ENCODE measurements at regions not wholly inside any gene's neighbourhood (a gene's known extent, or its start where the extent isn't known, plus 50 kb on each side); places are given as distances from the start of the nearest gene placed in this dataset.

DNA sequence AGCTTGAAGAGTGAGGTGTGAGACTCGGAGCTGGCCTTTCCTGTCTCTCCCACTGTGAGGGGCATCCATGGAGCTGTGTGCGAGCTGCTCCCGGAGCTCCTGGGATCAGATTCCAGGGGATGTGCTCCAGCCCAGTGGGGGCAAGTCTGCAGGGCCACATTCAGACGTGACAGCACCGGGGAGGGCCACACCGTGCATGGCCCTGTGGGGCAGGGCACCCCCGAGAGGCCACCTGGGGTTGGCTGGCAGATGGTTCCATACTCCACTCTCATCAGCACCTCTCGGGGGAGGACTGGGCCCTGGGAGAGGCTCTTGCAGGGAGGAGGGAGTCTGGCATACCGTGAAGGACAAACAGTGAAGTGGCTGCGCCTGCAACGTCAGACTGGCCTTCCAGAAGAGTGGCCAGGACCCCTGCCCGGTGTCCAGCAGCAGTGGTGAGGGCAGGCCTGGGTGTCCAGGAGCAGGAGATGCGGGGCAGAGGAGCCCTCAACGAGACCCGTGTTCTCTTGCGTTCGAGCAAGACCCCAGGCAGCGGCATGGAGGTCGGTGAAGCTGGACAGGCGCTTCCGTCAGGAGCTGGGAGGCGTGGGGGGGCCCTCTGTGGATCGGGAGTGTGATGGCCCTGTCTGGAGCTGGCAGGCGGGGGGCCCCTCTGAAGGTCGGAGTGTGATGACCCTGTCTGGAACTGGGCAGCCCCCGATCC lies 84.3 kb downstream of the ASB1 start:
- no peak for TF ChIP-seq TEAD4 (IDR thresholded peaks at IDR 0.05)
- TF ChIP-seq FOXM1 (IDR thresholded peaks at IDR 0.05; ENCODE audit: borderline replicate concordance, low read depth) = no peak

Data from Ishikawa (cell line).